Jurkat, Clone E6-1 (cell line): ENCODE measurements at regions not wholly inside any gene's neighbourhood (a gene's known extent, or its start where the extent isn't known, plus 50 kb on each side); places are given as distances from the start of the nearest gene placed in this dataset.
"Not testable (repeated sequence)": the region's sequence is repeated elsewhere in the genome, so short reads cannot be mapped to it uniquely, and the experiment has no call there.

ENCODE experiments used
- DNase-seq: peaks from one replicate; pipeline ENCODE4 v3.0.0-alpha.2; 2011; ENCODE audit warnings: low read depth, low spot score
- H3K4me3 ChIP-seq: 2 replicates; pipeline ENCODE4 v1.5.1; 2011; ENCODE audit warnings: mild to moderate bottlenecking, low read length, control low read depth, moderate library complexity

DNA sequence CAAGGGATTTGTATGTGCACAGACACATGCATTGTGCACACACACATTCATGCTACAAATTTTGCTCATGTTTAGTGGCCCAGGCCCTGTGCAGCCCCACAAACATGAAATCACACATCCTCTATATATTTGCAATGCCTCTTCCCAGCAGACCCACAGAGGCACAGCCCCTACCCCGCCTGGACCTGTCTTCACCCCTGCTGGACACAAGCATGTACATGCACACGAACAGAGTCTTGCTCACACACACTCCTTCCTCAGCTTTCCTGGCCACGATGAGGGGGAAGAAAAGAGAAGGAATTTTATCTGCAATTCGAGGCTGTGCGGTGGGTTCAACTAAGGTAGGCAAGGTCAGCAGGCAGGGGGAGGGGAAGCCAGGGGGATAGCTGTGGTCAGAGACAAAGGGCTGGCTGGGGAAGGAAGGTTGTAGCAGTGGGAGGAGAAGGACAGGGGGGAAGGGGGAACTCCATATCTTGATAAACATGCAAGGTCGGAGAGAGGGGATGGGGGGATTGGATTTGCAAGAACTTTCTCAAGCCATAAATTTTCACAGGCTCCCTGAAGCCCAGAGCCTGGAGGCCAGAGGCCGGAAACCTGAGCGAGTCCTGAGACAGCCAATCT, 156.4 kb downstream of the EFNB1 start:
- no peak overlapping the region for H3K4me3 ChIP-seq
- no peak for DNase-seq

DNA sequence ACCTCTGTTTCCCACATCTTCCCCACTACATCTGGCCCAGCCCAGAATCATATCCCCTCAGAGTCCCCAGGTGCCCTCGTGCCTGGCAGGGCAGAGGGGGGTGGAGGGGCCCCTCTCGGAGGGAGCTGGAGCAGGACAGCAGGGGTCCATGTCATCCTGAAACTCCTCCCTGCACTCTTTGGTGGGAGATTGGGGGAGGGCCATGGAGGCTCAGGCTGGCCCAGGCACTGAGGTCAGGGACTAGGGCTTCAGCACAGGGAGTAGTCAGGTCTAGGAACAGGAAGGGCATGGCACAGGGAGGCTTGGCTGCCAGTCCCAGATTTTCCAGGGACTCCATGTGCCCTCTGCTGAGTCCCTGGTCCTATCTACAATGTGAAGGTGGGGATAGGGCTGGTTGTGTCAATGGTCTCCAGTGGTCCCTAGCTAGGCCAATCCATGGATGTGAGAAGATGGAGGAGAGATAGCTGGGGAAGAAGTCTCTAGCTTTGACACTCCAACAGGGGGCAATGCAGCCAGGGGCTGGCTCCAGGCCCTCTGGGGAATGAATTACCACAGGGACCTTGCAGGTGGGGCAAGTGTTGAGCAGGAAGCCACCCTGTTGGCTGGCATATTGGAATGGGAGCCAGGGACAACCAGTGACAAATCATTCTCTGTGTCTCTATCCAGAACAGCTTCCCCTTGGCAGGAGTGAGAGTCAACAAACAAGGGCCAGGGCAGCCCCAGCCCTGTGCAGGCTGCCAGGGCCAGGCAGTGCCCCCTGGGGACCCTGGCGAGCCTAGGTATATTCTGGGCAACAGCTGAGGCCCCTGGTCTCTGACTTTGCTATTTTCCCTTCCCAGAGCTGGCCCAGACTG, 154.4 kb downstream of the EFNB1 start:
- no peak overlapping the region for H3K4me3 ChIP-seq
- no peak for DNase-seq

DNA sequence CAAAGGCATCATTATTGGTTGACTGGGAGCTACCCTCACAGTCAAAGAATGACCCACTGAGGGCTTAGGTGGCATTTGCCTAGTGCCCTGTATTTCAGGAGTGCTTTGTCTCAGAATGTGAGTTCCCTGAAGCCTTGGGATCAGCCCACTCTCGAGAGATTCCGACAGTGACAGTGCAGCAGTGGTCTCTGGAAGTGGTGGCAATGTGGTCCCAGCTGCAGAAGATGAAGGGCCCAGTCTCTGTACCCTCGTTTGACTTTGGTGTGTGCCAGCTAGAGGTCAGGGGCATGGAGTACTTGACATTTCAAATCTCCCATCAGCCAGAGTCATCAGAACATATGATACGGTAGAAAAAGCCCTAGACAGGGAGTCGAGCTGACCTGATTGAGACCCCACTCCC, 153.7 kb downstream of the EFNB1 start:
- H3K4me3 ChIP-seq = no peak overlapping the region
- no peak for DNase-seq

DNA sequence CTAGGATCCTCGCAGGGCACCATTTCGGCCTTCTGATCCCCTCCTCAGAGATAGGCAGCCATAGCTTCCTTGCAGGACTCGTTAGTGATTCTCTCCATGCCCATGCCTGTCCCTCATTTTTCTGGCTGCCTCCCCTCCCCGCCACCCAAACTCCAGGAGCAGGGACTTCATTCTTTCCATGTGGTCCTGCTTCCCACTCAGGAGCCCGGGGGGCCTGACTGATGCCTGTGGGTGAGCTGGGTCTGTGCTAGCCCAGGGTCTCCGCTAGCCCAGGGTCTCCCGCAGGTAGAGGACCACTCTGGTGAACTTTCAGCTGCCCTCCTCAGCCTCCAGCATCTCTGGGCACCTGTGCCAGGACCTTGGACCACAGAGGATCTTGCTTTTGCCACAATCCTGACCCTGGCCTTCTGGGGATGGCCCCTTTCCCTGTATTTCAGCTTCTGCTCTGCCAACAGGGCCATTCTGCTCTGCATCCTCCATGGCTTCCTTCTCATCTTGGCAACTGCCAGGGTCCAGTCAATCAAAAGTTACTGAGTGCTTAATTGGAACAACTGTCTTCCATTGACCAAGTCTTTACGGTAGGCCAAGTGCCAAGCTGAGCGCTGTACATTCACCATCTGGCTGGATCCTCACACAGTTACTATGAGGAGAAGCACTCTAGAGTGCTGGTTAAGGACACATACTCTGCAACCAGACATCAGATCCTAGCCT, 152.2 kb downstream of the EFNB1 start:
- DNase-seq = no peak
- no peak overlapping the region for H3K4me3 ChIP-seq

DNA sequence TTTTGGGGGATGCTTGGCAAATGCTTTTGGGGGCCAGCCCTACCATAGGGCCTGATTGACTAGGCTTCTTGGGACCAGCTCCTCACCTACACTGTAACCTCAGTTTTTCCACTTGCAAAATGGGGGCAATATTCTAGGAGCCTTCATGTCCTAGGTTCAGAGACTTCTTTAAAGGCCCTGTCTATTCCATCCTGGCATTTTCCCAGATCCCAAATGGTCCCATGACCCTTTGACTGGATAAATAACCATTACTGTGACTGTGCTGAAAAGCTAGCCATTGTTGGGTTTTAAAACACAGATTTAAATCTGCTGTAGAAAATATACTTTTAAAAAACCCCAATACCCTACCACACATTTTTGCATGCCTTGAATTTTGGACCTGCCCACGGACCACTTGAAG, 149.8 kb downstream of the EFNB1 start:
- DNase-seq = no peak
- H3K4me3 ChIP-seq = no peak overlapping the region

DNA sequence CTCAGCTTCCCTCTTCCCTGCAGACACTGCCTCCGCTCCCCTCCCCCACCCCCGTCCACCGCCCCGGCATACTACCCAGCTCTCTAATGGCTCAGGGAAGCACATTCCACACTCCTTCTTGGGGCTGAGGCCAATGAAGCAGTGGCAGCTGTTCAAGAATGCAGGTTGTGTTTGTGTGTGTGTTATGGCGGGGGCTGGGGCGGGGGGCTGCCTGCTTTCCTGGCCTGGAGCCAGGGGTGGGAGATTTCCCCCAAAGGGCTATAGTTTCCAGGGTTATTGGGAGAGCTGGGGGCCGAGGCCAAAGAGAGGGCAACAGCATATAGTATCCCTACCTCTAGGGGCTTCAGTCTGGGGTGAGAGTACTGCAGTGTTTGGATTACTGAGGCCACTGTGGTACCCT, 149.4 kb downstream of the EFNB1 start:
- no peak for DNase-seq
- no peak overlapping the region for H3K4me3 ChIP-seq

DNA sequence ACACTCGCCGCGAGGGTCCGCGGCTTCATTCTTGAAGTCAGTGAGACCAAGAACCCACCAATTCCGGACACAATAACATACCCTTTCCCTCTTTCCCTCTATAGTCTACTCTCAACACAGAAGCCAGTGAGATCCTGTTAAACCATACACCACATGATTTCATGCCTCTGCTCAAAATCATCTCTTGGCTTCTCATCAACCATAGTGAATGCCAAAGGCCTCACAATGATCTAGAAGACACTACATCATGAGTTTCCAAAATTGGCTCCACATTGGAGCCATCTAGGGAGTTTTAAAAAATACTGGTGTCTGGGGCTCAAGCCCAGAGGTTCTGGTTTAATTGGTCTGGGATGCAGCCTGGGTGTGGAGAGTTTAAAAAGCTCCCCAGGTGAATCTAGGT, 124.5 kb downstream of the EFNB1 start:
- no peak for DNase-seq
- no peak overlapping the region for H3K4me3 ChIP-seq

DNA sequence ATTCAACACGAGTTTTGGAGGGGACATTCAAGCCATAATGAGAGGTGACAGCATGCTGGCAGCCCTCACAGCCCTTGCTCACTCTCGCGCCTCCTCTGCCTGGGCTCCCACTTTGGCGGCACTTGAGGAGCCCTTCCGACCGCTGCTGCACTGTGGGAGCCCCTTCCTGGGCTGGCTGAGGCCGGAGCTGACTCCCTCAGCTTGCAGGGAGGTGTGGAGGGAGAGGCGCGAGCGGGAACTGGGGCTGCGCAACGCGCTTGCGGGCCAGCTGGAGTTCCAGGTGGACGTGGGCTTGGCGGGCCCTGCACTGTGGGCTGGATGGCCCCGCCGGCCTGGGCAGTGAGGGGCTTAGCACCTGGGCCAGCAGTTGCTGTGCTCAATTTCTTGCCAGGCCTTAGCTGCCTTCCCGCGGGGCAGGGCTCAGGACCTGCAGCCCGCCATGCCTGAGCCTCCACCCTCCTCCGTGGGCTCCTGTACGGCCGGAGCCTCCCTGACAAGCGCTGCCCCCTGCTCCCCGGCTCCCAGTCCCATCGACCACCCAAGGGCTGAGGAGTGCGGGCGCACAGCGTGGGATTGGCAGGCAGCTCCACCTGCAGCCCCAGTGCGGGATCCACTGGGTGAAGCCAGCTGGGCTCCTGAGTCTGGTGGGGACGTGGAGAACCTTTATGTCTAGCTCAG, 123.3 kb downstream of the EFNB1 start:
- not testable (repeated sequence) for H3K4me3 ChIP-seq, DNase-seq

DNA sequence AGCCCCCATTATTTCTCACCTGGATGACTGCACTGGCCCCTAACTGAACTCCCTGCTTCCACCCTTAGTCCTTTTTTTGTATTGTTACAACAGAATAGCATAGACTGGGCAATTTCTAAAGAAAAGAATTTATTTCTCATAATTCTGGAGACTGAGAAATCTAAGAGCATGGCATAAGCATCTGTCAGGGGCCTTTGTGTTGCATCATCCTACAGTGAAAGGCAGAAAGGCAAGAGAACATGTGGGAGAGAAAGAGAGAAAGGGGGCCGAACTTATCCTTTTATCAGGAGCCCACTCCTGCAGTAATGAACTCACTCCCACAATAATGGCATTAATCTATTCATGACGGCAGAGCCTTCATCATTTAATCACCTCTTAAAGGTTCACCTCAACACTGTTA, 122.1 kb downstream of the EFNB1 start:
- no peak overlapping the region for H3K4me3 ChIP-seq
- no peak for DNase-seq

DNA sequence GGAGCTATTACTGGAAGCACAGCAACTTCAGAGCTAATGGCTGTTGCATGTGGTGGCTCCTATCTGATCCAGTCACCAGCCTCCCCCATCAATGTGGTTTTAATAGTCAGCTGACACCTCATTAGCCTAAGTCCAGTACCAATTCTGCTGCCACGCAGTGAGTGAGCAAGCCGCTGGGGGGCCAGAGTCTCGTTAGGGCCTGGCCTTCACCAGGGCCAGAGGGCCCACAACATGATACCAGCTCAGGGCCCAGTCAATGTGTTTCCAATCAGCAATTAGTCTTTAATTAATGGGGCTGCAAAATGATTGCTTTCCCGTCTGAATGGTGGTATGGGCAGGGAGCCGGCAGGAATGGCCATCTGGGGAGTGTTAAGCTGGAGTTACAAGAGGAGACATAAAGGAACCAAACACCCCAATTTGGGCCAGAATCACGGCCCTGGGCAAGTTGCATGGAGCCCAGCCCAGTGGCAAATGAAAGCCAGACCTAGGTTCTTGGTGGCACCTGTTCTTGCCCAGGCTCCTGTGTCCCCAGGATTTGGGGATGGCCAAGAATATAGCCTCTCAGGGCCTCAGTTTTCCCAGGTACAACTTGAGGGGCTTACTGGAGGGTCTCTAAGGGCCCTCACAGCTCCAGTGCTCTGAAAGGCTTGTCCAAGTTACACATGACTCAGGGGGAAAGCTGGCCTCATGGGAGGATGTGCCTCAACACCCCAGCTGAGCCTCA, 119.2 kb downstream of the EFNB1 start:
- H3K4me3 ChIP-seq = no peak overlapping the region
- DNase-seq = no peak

DNA sequence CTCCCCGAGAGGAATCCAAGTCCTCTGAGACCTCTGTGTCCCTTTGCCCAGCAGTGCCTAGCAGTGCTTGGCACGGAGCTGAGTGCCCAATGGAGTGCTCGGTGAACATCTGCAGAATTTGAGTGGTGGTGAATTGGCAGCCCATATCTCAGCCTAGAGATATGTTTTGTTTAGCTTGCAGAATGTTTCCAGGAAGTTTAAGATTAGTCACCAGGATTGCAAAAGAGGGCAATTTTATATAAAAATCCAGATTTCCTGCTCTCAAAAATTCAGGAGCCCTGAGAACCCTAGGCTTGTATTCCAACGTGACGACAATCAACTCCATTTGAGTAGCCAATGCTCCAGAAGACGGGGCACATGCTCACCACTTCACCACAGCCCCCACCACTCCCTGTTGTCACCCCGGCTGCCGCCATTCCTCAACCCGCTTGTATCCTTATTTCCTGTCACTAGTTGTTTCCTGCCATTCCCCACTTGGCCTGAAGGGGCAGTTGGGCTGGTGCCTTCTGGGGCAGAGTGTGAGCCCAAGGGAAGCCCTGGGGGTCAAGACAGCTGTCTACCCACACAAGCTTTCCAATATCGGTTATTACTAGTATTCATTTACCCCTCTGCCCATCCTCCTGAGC, 116.9 kb downstream of the EFNB1 start:
- DNase-seq = no peak
- H3K4me3 ChIP-seq = no peak overlapping the region

DNA sequence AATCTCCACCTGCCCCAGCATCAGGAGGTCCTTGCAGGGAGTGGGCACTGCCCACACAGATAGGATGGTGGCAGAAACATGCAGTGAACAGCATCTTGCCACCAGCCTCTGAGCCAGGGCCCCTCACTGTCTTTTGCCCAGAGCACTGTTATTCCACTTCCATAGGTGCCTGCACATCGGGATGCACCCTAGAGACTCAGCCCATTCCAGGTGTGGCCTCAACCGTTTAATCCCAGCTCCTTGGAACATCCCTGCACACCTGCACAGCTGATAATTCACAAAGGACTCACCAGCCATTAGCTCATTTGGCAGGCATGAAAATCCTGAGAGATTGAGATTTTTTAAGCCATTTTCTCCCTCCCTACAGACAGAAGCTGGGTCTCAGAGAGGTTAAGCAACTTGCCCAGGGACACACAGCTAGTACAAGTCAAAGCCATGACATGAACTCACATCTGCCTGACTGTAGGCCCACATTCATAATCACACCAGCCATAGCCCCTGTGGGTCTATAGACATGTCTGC, 116.3 kb downstream of the EFNB1 start:
- DNase-seq = no peak
- H3K4me3 ChIP-seq = no peak overlapping the region

DNA sequence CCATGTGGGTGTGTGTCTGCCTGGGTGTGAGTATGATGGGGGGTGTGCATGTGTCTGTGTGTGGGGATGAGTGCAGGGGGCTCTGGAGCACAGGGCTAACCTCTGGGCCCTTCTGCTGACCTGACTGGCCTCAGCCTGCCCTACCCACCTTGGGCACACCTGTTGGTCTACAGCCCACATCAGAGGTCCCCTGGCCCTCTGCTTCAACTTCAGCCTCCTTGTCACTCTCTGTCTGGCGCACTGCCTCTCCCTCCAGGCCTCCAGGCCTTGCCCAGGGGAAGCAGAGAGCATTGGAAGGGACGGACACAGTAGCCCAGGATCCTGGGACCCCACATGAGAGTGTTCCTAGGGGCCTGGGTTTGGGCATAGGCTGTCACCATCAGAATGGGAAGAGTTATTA, 115.4 kb downstream of the EFNB1 start:
- DNase-seq = no peak
- no peak overlapping the region for H3K4me3 ChIP-seq

DNA sequence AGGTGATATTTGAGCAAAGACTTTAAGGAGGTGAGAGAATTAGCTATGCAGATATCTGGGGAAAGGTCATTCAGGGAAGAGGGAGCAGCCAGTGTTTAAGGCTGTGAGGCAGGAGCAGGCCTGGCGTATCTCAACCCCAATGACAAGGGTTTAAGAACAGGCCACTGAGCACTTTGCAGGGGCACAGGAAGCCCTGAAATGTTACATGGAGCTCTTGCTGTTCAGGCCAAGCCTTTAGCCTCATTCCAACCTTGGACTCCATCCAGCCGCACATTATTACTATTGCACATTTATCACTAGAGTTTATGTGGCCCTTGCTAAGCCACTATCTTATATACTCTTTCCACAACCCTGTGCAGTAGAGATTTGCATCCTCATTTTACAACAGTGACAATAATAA, 114.0 kb downstream of the EFNB1 start:
- no peak overlapping the region for H3K4me3 ChIP-seq
- DNase-seq = no peak

DNA sequence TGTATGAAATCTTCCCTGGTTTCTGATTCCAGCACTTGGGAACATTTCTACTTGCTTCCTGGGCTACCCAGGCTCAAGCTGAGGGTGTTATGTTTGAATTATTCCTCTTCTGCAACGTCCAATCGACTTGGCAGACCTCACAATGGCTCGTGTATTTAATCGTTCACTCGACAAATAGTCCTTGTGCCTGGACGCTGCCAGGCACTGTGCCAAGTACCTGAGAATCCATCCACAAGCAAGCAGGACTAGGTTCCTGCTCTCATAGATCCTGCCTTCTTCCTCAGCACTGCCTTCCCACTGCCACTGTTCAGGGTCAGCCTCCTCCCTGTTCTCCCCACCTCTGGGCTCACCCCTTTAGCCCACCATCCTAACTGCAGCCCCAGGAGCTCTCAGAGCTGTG, 113.3 kb downstream of the EFNB1 start:
- no peak for DNase-seq
- H3K4me3 ChIP-seq = no peak overlapping the region

DNA sequence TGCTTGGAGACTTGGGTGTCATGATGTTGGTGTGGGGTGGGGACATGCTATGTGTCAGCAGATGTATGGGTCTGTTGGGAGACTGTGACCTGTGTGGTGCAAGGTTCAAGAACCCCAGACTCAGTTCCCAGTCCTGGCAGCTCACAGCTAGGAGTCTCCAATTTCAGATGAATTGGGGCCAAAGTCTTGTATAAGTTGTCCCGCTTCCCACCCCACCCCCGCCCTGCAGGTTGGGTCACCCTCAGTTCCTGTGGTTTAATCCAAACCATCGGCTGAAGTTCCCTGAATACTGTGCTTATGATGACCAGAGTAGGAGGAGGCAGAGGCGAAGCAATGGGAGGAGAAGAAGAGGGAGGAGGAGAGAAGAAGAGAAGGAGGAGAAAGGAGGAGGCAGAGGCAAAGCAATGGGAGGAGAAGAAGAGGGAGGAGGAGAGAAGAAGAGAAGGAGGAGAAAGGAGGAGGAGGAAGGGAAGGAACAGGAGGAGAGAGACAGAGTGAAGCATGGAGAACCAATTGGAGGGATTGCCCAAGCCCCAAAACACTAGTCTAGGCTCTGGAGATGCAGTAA, 112.6 kb downstream of the EFNB1 start:
- no peak overlapping the region for H3K4me3 ChIP-seq
- no peak for DNase-seq

DNA sequence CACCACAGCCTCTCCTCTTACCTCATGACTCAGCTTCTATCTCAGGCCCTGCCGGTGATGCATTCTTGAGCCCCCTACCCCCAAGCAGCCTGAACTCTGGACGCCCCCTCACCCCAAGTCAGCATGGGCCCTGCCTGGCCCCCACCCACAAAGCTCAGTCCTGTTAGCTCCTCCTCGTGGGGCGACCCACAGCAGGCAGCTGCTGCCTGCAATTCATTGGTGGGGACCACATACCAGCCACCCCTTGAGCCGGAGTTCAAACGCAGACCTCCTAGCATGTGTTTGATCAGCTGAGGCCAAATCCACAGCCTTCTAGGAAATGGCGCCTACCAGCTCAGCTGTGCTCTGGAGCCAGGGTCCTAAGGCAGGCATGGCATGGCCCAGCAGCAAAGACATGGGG, 111.8 kb downstream of the EFNB1 start:
- H3K4me3 ChIP-seq = no peak overlapping the region
- DNase-seq = no peak

DNA sequence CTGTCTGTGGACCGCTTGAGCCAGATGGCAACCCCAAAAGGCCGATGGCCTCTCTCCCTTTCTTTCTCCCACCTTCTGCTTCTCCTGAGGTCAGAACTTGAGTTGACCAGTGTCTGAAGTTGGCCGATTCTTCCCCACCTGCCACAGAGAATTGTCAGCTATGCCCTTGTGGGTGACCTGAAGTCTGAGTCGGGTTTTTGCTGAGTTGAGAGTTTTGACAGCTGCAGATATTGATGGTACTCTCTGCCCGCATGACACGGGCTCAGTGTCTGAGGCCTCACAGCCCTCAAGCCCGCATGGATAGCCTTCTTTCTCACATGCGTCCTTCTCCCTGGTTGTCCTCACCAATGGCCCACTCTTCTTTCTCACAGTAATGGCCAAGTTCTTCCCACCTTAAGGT, 111.0 kb downstream of the EFNB1 start:
- DNase-seq = no peak
- no peak overlapping the region for H3K4me3 ChIP-seq
